DMS53 (cell line): ENCODE measurements at regions not wholly inside any gene's neighbourhood (a gene's known extent, or its start where the extent isn't known, plus 50 kb on each side); places are given as distances from the start of the nearest gene placed in this dataset.
"Not testable (repeated sequence)": the region's sequence is repeated elsewhere in the genome, so short reads cannot be mapped to it uniquely, and the experiment has no call there.

Source experiments
- DNase-seq: peaks from one replicate; lab custom pipeline; 2025; lab: John Stamatoyannopoulos, UW

GRCh38 chr22:23437779-23438178 is 142.3 kb downstream of the IGLL1 start:
- no peak for DNase-seq

GRCh38 chr22:23437107-23437395 is 143.0 kb downstream of the IGLL1 start:
- not testable (repeated sequence) for DNase-seq

- DNase-seq = not testable (repeated sequence)
These were observed 143.6 kb downstream of the IGLL1 start for GRCh38 chr22:23436354-23437106.

DNA sequence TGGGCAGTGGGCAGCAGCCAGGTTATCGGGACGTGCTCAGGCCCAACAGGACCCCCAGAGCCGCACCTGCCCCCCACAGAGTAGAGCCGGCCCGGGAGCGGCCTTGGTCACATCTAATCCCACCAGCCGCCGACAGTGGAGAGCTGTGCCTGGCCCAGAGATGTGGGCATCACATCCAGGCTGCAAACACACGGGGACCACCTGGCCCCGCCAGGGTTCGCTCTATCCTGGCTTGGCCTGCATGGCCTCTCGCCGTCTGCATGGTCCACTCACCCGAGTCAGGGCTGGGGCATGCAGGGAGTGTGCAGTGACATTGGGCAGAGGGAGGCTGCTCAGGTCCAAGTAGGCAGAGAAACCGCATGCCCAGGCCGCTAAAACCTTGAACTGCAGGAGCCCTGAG is 144.9 kb downstream of the IGLL1 start:
- not testable (repeated sequence) for DNase-seq

- not testable (repeated sequence) for DNase-seq
These were observed 145.8 kb downstream of the IGLL1 start for GRCh38 chr22:23434198-23434830.

DNA sequence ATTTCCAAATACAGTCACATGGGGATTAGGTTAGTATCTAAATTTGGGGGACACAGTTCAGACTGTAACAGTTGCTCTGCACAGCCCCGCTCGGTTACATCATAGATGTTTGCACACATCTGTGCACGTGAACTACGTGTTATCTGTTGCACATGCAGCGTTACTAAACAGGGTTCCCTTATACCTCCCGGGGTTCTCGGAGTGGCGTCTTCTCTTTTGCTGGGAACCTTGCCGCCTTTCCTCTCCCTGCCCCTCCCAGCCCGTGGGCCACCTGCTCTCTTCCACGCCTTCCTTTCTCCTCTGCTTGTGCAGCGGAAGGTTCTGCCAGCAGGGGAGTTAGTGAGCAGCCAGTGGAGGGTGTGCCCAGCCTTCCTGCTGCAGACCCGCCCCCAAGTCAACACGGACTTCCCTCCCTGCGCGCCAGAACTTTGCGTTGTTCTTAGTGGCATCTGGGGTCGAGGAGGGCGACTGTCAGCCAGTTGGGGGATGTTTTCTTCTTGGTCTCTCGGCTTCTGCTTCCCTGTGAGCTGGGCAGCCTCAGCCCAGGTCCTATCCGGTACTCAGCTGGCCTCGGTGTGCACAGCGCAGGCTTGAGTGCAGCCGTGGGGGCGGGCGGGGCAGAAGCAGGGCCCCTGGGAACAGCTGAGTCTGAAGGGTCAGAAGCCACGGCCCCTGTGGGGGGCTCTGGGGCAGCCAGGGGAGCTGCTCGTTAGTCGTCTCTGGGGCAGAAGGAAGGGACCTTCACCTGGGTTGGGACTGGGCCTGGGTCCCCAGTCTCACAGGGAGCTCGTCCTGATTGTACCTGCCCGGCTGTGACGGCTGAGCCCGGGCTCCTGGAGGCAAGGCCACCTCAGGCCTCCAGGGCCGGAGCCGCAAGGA is 146.7 kb downstream of the IGLL1 start:
- DNase-seq = peak; percentile 63

DNA sequence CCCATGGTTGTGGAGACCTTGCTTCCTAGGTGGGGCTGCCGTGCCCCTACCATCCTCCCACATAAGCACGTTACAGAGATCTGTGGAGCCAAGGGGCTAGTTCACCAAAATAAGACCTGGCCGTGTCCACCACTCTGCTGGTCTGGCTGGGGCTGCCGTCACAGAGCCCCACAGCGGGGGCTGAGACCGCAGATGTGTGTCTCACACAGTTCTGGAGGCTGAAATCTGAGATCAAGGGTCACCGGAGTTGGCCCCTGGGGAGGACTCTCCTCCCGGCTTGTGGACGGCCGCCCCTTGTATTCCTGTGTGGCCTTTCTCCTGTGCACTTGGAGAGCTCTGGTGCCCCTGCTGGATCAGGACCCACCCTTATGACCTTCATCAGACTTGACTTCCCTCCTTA is 147.4 kb downstream of the IGLL1 start:
- not testable (repeated sequence) for DNase-seq

- DNase-seq = no peak
These were observed 148.6 kb downstream of the IGLL1 start for GRCh38 chr22:23431337-23432072.

DNA sequence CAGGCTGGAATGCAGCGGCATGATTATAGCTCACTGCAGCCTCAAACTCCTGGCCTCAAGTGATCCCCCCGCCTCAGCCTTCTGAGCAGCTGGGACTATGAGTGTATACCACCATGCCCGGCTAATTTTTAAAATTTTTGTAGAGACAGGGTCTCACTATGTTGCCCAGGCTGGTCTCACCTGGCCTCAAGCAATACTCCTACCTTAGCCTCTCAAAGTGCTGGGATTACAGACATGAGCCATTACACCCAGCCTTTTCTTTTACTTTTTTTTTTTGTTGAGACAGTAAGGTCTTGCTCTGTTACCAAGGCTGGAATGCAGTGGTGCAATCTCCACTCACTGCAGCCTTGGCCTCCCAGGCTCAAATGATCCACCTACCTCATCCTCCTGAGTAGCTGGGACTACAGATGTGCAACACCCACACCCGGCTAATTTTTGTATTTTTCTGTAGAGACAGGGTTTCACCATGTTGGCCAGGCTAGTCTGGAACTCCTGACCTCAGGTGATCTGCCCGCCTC is 155.5 kb downstream of the IGLL1 start:
- not testable (repeated sequence) for DNase-seq

- DNase-seq = no peak
These were observed 156.1 kb downstream of the IGLL1 start for GRCh38 chr22:23424031-23424430.

DNA sequence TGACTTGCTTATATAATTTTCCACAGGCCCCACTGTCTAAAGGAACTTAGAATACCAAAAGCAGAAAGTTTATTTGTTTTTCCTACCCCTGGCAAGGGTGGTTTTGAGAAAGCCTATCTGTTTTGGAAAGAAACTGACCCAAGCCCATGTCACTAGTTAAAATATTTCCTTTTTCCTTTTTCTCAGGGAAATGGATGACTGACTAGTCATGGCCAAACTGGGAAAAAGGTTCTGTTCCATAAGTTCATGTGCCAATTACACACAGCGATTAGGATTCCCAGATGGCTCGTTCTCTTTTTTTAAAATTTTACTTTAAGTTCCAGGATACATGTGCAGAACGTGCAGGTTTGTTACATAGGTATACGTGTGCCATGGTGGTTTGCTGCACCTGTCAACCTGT is 157.8 kb downstream of the IGLL1 start:
- DNase-seq = not testable (repeated sequence)

- DNase-seq = not testable (repeated sequence)
These were observed 158.8 kb downstream of the IGLL1 start for GRCh38 chr22:23421300-23421699.

DNA sequence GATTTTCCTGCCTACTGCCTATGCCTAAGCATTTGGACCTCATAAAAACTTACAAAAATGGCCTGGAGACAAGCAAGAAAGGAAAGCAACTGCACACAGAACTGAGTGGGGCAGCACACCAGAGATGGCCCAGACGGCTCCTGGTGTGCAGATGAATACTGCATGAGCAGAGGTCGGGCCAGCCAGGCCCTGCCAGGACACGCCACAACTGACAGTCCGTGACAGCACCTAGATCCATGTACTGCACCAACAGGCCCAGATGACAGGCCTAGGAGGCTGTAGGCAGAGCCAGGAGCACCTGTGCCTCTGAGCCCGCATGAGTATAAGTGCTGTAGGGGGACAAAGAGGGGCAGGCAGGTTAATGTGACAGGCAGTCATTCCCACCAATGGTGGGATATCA is 160.2 kb downstream of the IGLL1 start:
- DNase-seq = no peak

GRCh38 chr22:23419171-23419570 is 160.9 kb downstream of the IGLL1 start:
- DNase-seq = no peak

GRCh38 chr22:23418159-23418788 is 161.8 kb downstream of the IGLL1 start:
- DNase-seq = no peak

- peak; percentile 8 for DNase-seq
These were observed 162.8 kb downstream of the IGLL1 start for GRCh38 chr22:23417327-23417726.

DNA sequence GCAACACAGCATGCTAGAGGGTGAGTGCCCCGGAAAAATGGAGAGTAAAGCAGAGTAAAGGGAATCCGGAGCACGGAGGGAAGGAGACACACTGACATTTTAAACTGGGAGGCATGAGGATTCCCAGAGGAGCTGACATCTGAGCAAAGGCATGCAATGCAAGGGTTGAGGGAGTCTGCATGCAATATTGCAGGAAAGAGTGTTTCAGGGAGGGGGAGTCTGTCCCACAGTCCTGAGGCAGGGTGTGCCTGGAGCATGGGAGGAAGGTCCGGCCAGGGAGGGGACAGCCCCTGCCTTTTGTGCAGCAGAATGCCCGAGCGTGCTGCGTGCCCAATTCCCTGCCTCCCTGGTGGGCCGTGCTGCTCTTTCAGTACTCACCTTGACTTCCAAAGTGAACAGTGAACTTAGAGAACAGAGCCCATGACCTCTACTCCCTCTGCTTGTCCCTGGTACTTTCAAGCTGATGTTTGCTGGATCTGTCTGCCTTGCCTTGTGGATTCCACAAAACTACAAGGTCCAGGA is 163.9 kb downstream of the IGLL1 start:
- DNase-seq = not testable (repeated sequence)

- DNase-seq = no peak
These were observed 164.6 kb downstream of the IGLL1 start for GRCh38 chr22:23415490-23415851.

- no peak for DNase-seq
These were observed 165.2 kb downstream of the IGLL1 start for GRCh38 chr22:23414727-23415489.

GRCh38 chr22:23411739-23412138 is 168.4 kb downstream of the IGLL1 start:
- DNase-seq = no peak
